ENCODE measurements at regions not wholly inside any gene's neighbourhood (a gene's known extent, or its start where the extent isn't known, plus 50 kb on each side); places are given as distances from the start of the nearest gene placed in this dataset.

DNA sequence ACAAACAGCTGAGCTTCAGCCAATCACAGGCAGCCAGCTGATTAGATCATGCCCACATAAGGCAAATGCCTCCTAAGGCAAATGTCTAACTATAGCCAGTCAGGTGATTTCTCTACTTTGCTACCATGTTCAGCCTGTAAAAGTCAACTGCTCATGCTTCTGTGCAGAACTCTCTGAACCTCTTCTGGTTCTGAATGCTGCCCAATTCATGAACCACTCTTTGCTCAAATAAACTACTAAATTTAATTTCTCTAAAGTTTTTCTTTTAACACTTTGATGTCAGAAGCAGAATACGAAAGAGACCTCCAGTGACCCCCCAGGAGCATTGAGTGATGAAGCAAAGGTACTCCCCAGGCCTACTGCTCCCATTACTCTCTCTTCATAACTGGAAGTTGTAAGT lies 240.7 kb upstream of the IPO5 start:
- no peaks in the 10 kb centered on the region for H3K36me3 Mint-ChIP-seq
- no peak overlapping the region for H3K4me3 Mint-ChIP-seq
- H3K9me3 Mint-ChIP-seq, result peaks cover 0 to 7% (median 0%) of the 10 kb centered on the region in 7 donors
- peaks cover 4% of the 10 kb centered on the region for H3K27me3 Mint-ChIP-seq
- DNase-seq (no peak), ATAC-seq (ENCODE audit: low read depth in 2 of 2) (no peak)
- Histone ChIP-seq H3K36me3 (ENCODE audit: control insufficient read depth, insufficient read depth, low read length) (no peaks in the 10 kb centered on the region), H3K4me1 (ENCODE audit: control insufficient read depth, insufficient read depth, low read length, poor library complexity, severe bottlenecking) (no peaks in the 10 kb centered on the region), H3K9me3 (ENCODE audit: control insufficient read depth in 2 of 2, low read length in 2 of 2) (no peaks in the 10 kb centered on the region), H3K27me3 (ENCODE audit: control insufficient read depth, insufficient read depth, low read length) (no peaks in the 10 kb centered on the region), H3K27ac (ENCODE audit: insufficient read depth, low read length, poor library complexity, severe bottlenecking) (no peak overlapping the region), H3K4me3 (ENCODE audit: low read depth, low read length) (no peak overlapping the region)
- H3K4me1 Mint-ChIP-seq, result no peaks in the 10 kb centered on the region
- H3K27ac Mint-ChIP-seq, result no peak overlapping the region

DNA sequence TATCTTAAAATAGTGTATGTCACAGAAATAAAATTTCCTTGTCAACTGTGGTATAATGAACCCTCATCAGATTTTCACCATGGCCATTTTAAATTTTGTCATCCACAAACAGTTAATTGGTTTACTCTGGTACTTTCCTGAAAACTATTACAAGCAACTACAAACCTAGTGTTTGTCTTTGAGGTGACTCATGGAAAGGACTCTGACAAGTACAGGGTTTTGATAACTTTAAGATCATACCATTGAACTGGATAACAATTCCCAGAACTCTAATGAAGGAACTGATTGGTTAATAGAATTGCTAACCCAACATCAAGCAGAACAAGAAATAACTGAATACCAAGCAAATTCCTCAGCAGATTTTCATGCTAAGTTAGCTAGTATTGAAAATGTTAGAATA lies 237.7 kb upstream of the IPO5 start:
- no peaks in the 10 kb centered on the region for H3K36me3 Mint-ChIP-seq
- no peak for ATAC-seq (ENCODE audit: low read depth in 2 of 2)
- H3K4me3 Mint-ChIP-seq, result no peak overlapping the region

DNA sequence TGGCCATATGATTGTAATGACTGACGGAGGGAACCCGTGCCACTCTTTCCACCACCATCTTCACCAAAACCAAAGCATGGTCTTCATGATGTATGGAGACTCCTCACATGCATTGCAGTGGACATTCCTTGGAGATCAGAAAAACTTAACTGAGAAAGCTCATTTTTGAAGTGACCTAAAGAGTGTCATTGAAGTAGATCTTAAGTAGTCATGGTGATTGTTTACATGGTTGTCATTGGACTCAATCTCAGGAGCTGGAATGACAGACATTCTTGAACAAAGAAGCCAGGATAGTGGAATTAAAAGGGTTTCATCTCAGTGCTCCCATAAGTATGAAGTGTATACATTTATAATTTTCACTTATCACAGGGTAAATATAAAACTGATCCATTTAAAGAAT lies 236.7 kb upstream of the IPO5 start:
- H3K4me1 ChIP-seq (ENCODE audit: control insufficient read depth, insufficient read depth, low read length, poor library complexity, severe bottlenecking), result no peaks in the 10 kb centered on the region
- Mint-ChIP-seq H3K36me3 (no peaks in the 10 kb centered on the region), H3K4me3 (no peak overlapping the region), H3K27me3 (peaks cover 4% of the 10 kb centered on the region), H3K27ac (no peak overlapping the region), H3K9me3 (peaks cover 0 to 7% (median 0%) of the 10 kb centered on the region in 7 donors), H3K4me1 (no peaks in the 10 kb centered on the region)
- DNase-seq, result no peak
- no peaks in the 10 kb centered on the region for H3K27me3 ChIP-seq (ENCODE audit: control insufficient read depth, insufficient read depth, low read length)
- H3K27ac ChIP-seq (ENCODE audit: insufficient read depth, low read length, poor library complexity, severe bottlenecking), result no peak overlapping the region
- no peak overlapping the region for H3K4me3 ChIP-seq (ENCODE audit: low read depth, low read length)
- H3K36me3 ChIP-seq (ENCODE audit: control insufficient read depth, insufficient read depth, low read length), result no peaks in the 10 kb centered on the region
- H3K9me3 ChIP-seq (ENCODE audit: control insufficient read depth in 2 of 2, low read length in 2 of 2), result no peaks in the 10 kb centered on the region
- no peak for ATAC-seq (ENCODE audit: low read depth in 2 of 2)

More for the DNA sequence above, 237.7 kb upstream of the IPO5 start:
- H3K4me1 ChIP-seq (ENCODE audit: control insufficient read depth, insufficient read depth, low read length, poor library complexity, severe bottlenecking), result no peaks in the 10 kb centered on the region
- H3K27me3 ChIP-seq (ENCODE audit: control insufficient read depth, insufficient read depth, low read length), result no peaks in the 10 kb centered on the region
- no peaks in the 10 kb centered on the region for H3K36me3 ChIP-seq (ENCODE audit: control insufficient read depth, insufficient read depth, low read length)
- Mint-ChIP-seq H3K9me3 (peaks cover 0 to 7% (median 0%) of the 10 kb centered on the region in 7 donors), H3K27me3 (peaks cover 4% of the 10 kb centered on the region), H3K4me1 (no peaks in the 10 kb centered on the region), H3K27ac (no peak overlapping the region)
- no peak overlapping the region for H3K4me3 ChIP-seq (ENCODE audit: low read depth, low read length)
- H3K27ac ChIP-seq (ENCODE audit: insufficient read depth, low read length, poor library complexity, severe bottlenecking), result no peak overlapping the region
- DNase-seq, result no peak
- no peaks in the 10 kb centered on the region for H3K9me3 ChIP-seq (ENCODE audit: control insufficient read depth in 2 of 2, low read length in 2 of 2)

DNA sequence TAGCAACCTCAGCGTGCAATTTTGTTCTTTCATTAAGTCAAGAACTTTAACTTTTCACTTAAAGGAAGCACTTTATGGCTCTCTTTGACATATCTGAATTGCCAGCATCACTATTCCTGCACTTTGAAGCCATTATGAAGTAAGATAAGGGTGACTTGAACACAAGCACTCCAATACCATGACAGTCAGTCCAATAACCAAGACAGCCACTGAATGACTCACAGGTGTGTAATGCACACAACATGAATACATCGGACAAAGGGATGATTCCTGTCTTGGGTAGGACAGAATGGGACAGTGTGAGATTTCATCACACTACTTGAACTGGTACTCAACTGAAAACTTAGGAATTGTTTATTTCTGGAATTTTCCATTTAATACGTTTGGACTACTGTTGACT lies 233.7 kb upstream of the IPO5 start:
- no peak overlapping the region for H3K27ac Mint-ChIP-seq

DNA sequence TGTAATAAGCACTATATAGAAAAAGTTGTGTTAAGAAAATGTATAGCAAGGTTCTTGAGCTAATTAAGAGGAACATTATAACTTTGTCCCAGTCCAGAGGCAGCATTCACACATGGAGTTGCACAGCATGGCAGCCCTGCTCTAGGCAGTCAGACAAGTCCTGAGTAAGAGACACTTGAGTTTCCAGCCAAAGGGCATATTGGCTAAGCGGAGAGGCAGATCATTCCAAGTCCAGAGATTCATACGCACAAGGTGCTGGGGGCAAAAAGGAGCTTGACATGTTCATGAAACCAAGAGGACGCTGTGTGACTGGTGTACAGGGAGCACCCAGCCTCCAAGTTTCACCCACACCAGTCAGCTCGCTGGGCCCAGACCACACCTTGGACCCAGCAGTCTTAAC lies 232.6 kb upstream of the IPO5 start:
- Histone ChIP-seq H3K27me3 (ENCODE audit: control insufficient read depth, insufficient read depth, low read length) (no peaks in the 10 kb centered on the region), H3K36me3 (ENCODE audit: control insufficient read depth, insufficient read depth, low read length) (no peaks in the 10 kb centered on the region), H3K27ac (ENCODE audit: insufficient read depth, low read length, poor library complexity, severe bottlenecking) (no peak overlapping the region), H3K4me1 (ENCODE audit: control insufficient read depth, insufficient read depth, low read length, poor library complexity, severe bottlenecking) (no peaks in the 10 kb centered on the region), H3K9me3 (ENCODE audit: control insufficient read depth in 2 of 2, low read length in 2 of 2) (no peaks in the 10 kb centered on the region), H3K4me3 (ENCODE audit: low read depth, low read length) (no peak overlapping the region)
- ATAC-seq (ENCODE audit: low read depth in 2 of 2) (no peak), DNase-seq (no peak)
- H3K9me3 Mint-ChIP-seq, result no peaks in the 10 kb centered on the region
- H3K4me3 Mint-ChIP-seq, result no peak overlapping the region
- H3K36me3 Mint-ChIP-seq, result no peaks in the 10 kb centered on the region
- H3K27ac Mint-ChIP-seq, result no peak overlapping the region
- no peaks in the 10 kb centered on the region for H3K27me3 Mint-ChIP-seq
- no peaks in the 10 kb centered on the region for H3K4me1 Mint-ChIP-seq

More for the DNA sequence above, 233.7 kb upstream of the IPO5 start:
- Histone ChIP-seq H3K36me3 (ENCODE audit: control insufficient read depth, insufficient read depth, low read length) (no peaks in the 10 kb centered on the region), H3K9me3 (ENCODE audit: control insufficient read depth in 2 of 2, low read length in 2 of 2) (no peaks in the 10 kb centered on the region), H3K27me3 (ENCODE audit: control insufficient read depth, insufficient read depth, low read length) (no peaks in the 10 kb centered on the region), H3K4me1 (ENCODE audit: control insufficient read depth, insufficient read depth, low read length, poor library complexity, severe bottlenecking) (no peaks in the 10 kb centered on the region), H3K27ac (ENCODE audit: insufficient read depth, low read length, poor library complexity, severe bottlenecking) (no peak overlapping the region), H3K4me3 (ENCODE audit: low read depth, low read length) (no peak overlapping the region)
- ATAC-seq (ENCODE audit: low read depth in 2 of 2), result no peak
- H3K9me3 Mint-ChIP-seq, result no peaks in the 10 kb centered on the region
- H3K27me3 Mint-ChIP-seq, result no peaks in the 10 kb centered on the region
- no peak overlapping the region for H3K4me3 Mint-ChIP-seq
- no peak for DNase-seq
- H3K4me1 Mint-ChIP-seq, result no peaks in the 10 kb centered on the region
- no peaks in the 10 kb centered on the region for H3K36me3 Mint-ChIP-seq

DNA sequence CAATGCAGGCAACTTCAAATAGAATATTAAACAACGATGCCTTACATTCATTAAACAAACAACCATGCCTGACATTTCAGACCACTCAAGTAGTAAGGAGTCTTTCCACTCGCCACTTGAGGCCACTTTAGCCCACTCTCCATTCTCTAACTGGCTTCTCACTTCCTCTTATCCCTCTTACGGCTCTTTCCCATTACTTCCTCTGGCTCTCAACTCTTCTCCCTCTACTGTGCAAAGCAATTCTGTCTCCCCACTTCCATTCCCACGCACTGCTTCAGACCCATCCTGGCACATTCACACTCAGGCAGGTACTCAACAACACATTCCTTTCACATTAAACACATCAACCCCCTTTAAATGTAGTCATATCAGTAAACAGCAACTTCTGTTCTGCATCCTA lies 229.8 kb upstream of the IPO5 start:
- Mint-ChIP-seq H3K27ac (no peak overlapping the region), H3K4me1 (no peaks in the 10 kb centered on the region), H3K9me3 (peaks cover 0 to 3% (median 0%) of the 10 kb centered on the region in 7 donors), H3K4me3 (no peak overlapping the region), H3K36me3 (no peaks in the 10 kb centered on the region), H3K27me3 (no peaks in the 10 kb centered on the region)
- ATAC-seq (ENCODE audit: low read depth in 2 of 2) (no peak), DNase-seq (no peak)
- H3K4me1 ChIP-seq (ENCODE audit: control insufficient read depth, insufficient read depth, low read length, poor library complexity, severe bottlenecking), result no peaks in the 10 kb centered on the region
- H3K9me3 ChIP-seq (ENCODE audit: control insufficient read depth in 2 of 2, low read length in 2 of 2), result no peaks in the 10 kb centered on the region
- no peak overlapping the region for H3K4me3 ChIP-seq (ENCODE audit: low read depth, low read length)
- H3K27ac ChIP-seq (ENCODE audit: insufficient read depth, low read length, poor library complexity, severe bottlenecking), result no peak overlapping the region
- H3K36me3 ChIP-seq (ENCODE audit: control insufficient read depth, insufficient read depth, low read length), result no peaks in the 10 kb centered on the region
- no peaks in the 10 kb centered on the region for H3K27me3 ChIP-seq (ENCODE audit: control insufficient read depth, insufficient read depth, low read length)

DNA sequence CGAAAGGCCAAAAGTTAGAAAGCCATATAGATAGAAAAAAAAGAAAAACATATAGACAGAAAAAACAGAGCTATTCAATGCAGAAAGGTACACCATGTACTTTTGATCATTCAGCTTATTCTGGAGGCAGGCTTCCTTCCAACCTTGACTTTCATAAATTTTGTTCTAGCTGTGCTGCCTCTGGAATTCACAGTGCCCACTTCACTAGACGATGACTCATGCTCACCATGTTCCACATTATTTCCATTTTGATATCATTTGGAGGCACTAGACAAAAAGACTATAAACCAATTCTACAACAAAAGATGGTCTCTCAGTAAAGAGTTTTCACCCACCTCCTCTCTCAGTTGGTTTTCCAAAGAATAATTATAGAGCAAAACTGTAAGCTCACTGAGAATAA lies 229.0 kb upstream of the IPO5 start:
- H3K4me1 Mint-ChIP-seq, result no peaks in the 10 kb centered on the region
- DNase-seq (no peak), ATAC-seq (ENCODE audit: low read depth in 2 of 2) (no peak)
- Histone ChIP-seq H3K4me1 (ENCODE audit: control insufficient read depth, insufficient read depth, low read length, poor library complexity, severe bottlenecking) (no peaks in the 10 kb centered on the region), H3K36me3 (ENCODE audit: control insufficient read depth, insufficient read depth, low read length) (no peaks in the 10 kb centered on the region), H3K9me3 (ENCODE audit: control insufficient read depth in 2 of 2, low read length in 2 of 2) (no peaks in the 10 kb centered on the region), H3K4me3 (ENCODE audit: low read depth, low read length) (no peak overlapping the region), H3K27ac (ENCODE audit: insufficient read depth, low read length, poor library complexity, severe bottlenecking) (no peak overlapping the region), H3K27me3 (ENCODE audit: control insufficient read depth, insufficient read depth, low read length) (no peaks in the 10 kb centered on the region)
- H3K27me3 Mint-ChIP-seq, result no peaks in the 10 kb centered on the region
- peaks cover 0 to 5% (median 0%) of the 10 kb centered on the region in 7 donors for H3K9me3 Mint-ChIP-seq
- no peak overlapping the region for H3K4me3 Mint-ChIP-seq
- H3K36me3 Mint-ChIP-seq, result no peaks in the 10 kb centered on the region
- H3K27ac Mint-ChIP-seq, result no peak overlapping the region

DNA sequence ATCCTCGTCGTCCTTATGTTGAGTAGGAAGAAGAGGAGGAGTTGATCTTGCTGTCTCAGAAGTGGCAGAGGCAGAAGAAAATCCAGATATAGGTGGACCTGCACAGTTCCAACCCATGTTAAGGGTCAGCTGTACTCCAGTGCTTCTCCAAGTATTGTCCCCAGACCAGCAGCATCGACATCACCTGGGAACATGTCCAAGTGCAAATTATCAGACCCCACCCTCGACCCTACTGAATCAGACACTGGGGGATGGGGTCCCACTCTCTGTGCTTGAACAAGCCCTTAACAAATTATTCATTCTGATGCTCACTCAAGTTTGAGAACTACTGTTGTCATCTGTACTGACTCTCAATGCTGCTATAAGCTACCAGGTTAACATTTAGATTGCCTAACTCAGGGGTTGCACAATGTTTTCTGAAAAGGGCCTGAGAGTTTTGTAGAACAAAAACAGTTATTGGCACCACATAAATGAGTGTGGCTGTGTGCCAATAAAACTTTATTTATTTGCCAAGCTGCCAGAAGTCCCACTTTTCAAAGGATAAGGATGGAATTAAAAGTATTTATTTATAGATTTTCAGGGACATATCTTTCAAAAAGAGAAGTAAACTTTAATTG lies 226.7 kb upstream of the IPO5 start:
- no peak overlapping the region for H3K4me3 ChIP-seq (ENCODE audit: low read depth, low read length)
- H3K27me3 ChIP-seq (ENCODE audit: control insufficient read depth, insufficient read depth, low read length), result no peaks in the 10 kb centered on the region
- Mint-ChIP-seq H3K4me3 (no peak overlapping the region), H3K27me3 (no peaks in the 10 kb centered on the region), H3K9me3 (peaks cover 0 to 6% (median 0%) of the 10 kb centered on the region in 7 donors), H3K36me3 (no peaks in the 10 kb centered on the region), H3K27ac (no peak overlapping the region), H3K4me1 (no peaks in the 10 kb centered on the region)
- H3K27ac ChIP-seq (ENCODE audit: insufficient read depth, low read length, poor library complexity, severe bottlenecking), result no peak overlapping the region
- no peak for ATAC-seq (ENCODE audit: low read depth in 2 of 2)
- H3K4me1 ChIP-seq (ENCODE audit: control insufficient read depth, insufficient read depth, low read length, poor library complexity, severe bottlenecking), result no peaks in the 10 kb centered on the region
- DNase-seq, result no peak
- no peaks in the 10 kb centered on the region for H3K9me3 ChIP-seq (ENCODE audit: control insufficient read depth in 2 of 2, low read length in 2 of 2)
- H3K36me3 ChIP-seq (ENCODE audit: control insufficient read depth, insufficient read depth, low read length), result no peaks in the 10 kb centered on the region

Measured in CD4-positive, CD25-positive, alpha-beta regulatory T cell (primary cell).